NB4 (cell line): ENCODE measurements at regions not wholly inside any gene's neighbourhood (a gene's known extent, or its start where the extent isn't known, plus 50 kb on each side); places are given as distances from the start of the nearest gene placed in this dataset.
"Not testable (repeated sequence)": the region's sequence is repeated elsewhere in the genome, so short reads cannot be mapped to it uniquely, and the experiment has no call there.

Source experiments
- DNase-seq: peaks from one replicate; pipeline ENCODE4 v3.0.0; 2010; ENCODE audit warnings: low read depth
- H3K4me3 ChIP-seq: one replicate; pipeline ENCODE4 v1.5.1; 2011; ENCODE audit warnings: mild to moderate bottlenecking, low read depth, low read length, moderate library complexity
- CTCF ChIP-seq: IDR thresholded peaks from one replicate; pipeline ENCODE4 v1.5.1; 2012; ENCODE audit warnings: low read depth, low read length
- MAX ChIP-seq: IDR thresholded peaks from 2 replicates; pipeline ENCODE4 v1.6.1; 2011; ENCODE audit warnings: low read depth, low read length
- MYC ChIP-seq: IDR thresholded peaks from 2 replicates; pipeline ENCODE4 v1.6.1; 2011; ENCODE audit warnings: low read depth, low read length
- POLR2A ChIP-seq: IDR thresholded peaks from 2 replicates; pipeline ENCODE4 v1.6.1; 2011; ENCODE audit warnings: mild to moderate bottlenecking; ENCODE audit not compliant: insufficient read length; ENCODE audit errors: extremely low read depth

GRCh38 chr14:37776791-37777499 lies 181.5 kb downstream of the TTC6 start:
- DNase-seq: no peak
- no peak for TF ChIP-seq POLR2A
- H3K4me3 ChIP-seq: no peak overlapping the region

GRCh38 chr14:37778135-37778943 lies 182.9 kb downstream of the TTC6 start:
- no peak for TF ChIP-seq CTCF
- TF ChIP-seq MAX: no peak
- TF ChIP-seq POLR2A: no peak
- no peak for TF ChIP-seq MYC
- DNase-seq: no peak
- no peak overlapping the region for H3K4me3 ChIP-seq

DNA sequence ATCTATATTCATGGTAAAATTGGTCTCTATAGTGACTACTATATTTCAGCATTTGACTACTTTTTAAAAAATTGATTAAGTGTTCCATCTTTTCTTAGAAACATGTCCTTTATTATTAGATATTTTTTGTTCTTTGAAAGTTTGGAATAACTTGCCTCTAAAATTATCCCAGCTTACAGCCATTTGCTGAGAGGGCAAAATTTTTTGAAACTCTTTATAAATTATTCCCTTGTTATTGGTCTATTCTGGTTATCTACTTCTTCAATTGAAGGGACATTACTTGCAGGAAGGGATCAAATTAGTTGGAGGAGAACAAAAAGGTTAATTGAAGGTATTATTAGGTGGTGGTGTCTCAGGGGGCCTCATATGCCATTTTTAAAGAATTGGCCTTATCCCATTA lies 184.1 kb downstream of the TTC6 start:
- DNase-seq: no peak
- TF ChIP-seq MYC: no peak
- no peak for TF ChIP-seq POLR2A
- no peak for TF ChIP-seq MAX
- TF ChIP-seq CTCF: no peak
- no peak overlapping the region for H3K4me3 ChIP-seq

DNA sequence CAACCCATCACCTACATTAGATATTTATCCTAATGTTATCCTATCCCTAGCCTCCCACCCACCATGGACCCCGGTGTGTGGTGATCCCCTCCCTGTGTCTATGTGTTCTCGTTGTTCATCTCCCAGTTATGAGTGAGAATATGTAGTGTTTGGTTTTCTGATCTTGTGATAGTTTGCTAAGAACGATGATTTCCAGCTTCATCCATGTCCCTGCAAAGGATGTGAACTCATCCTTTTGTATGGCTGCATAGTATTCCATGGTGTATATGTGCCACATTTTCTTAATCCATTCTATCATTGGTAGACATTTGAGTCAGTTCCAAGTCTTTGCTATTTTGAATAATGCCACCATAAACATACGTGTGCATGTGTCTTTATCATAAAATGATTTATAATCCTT lies 185.3 kb downstream of the TTC6 start:
- not testable (repeated sequence) for H3K4me3 ChIP-seq, DNase-seq

DNA sequence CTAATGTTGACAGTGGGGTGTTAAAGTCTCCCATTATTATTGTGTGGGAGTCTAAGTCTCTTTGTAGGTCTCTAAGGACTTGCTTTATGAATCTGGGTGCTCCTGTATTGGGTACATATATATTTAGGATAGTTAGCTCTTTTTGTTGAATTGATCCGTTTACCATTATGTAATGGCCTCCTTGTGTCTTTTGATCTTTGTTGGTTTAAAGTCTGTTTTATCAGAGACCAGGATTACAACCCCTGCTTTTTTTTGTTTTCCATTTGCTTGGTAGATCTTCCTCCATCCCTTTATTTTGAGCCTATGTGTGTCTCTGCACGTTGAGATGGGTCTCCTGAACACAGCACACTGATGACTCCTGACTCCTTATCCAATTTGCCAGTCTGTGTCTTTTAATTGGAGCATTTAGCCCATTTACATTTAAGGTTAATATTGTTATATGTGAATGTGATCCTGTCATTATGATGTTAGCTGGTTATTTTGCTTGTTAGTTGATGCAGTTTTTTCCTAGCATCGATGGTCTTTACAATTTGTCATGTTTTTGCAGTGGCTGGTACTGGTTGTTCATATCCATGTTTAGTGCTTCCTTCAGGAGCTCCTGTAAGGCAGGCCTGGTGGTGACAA lies 188.9 kb downstream of the TTC6 start:
- H3K4me3 ChIP-seq, DNase-seq: not testable (repeated sequence)

DNA sequence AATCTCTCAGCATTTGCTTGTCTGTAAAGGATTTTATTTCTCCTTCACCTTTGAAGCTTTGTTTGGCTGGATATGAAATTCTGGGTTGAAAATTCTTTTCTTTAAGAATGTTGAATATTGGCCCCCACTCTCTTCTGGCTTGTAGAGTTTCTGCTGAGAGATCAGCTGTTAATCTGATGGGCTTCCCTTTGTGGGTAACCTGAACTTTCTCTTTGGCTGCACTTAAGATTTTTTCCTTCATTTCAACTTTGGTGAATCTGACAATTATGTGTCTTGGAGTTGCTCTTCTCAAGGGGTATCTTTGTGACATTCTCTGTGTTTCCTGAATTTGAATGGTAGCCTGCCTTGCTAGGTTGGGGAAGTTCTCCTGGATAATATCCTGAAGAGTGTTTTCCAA lies 189.4 kb downstream of the TTC6 start:
- DNase-seq, H3K4me3 ChIP-seq: not testable (repeated sequence)

GRCh38 chr14:37785298-37785697 lies 189.9 kb downstream of the TTC6 start:
- DNase-seq, H3K4me3 ChIP-seq: not testable (repeated sequence)

GRCh38 chr14:37786114-37786625 lies 190.7 kb downstream of the TTC6 start:
- H3K4me3 ChIP-seq, DNase-seq: not testable (repeated sequence)

DNA sequence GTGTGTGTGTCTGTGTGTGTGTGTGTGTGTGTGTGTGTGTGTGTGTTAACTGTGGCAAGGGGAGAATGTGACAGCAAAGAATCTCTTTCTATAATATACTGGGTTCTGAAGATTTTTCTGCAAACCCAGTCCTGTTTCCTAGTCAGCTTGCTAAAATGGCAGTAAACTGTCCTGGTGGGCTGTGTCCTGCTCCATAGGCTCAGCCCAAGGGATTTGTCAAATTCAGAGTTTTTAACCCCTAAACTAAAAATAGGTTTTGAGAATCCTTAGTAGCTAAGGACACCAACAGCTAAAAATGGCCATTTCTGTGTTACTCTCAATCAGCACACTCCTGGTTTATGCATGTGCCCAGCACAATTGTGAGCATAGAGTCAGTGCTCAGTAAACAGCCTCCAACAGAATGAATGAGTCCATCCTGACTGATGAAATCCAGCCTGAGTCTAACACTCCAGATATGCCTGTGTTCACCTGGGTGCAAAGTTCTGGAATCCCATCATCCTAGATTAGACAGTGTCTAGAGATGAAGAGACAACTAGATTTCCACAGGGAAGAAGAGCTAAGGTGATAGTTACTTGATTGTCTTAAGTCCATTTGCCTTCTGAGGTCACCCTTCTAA lies 192.6 kb downstream of the TTC6 start:
- TF ChIP-seq MAX (no peak), CTCF (no peak), MYC (no peak), POLR2A (no peak)
- no peak for DNase-seq
- H3K4me3 ChIP-seq: no peak overlapping the region
